ENCODE measurements at regions not wholly inside any gene's neighbourhood (a gene's known extent, or its start where the extent isn't known, plus 50 kb on each side); places are given as distances from the start of the nearest gene placed in this dataset.
"Not testable (repeated sequence)": the region's sequence is repeated elsewhere in the genome, so short reads cannot be mapped to it uniquely, and the experiment has no call there.

DNA sequence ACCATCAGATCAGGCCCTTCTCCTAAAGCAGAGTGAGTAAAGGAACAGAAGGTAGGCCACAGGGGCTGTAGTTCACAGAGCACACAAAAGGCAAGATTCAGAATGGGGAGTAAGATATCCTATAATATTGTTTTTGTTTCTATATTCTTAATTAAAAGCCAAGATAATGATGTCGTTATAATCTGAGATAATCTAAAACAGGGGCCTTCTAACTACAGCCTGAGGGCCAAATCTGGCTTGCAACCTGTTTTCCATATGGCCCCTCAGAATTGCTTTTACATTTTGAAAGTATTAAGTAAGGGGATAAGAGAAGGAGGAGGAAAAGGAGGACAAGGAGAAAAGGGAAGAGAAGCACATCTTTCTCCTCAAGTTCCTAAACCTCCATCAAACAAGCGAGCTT, 435.8 kb downstream of the CSNK1G3 start:
- H3K27ac Mint-ChIP-seq: no peak overlapping the region
- H3K9me3 Mint-ChIP-seq: peaks cover 2% of the 10 kb centered on the region
- H3K27me3 Mint-ChIP-seq: no peaks in the 10 kb centered on the region
- H3K4me1 Mint-ChIP-seq (ENCODE audit: low read depth): no peaks in the 10 kb centered on the region
- no peak overlapping the region for H3K4me3 Mint-ChIP-seq
- no peak for DNase-seq
- H3K36me3 Mint-ChIP-seq (ENCODE audit: low read depth): no peaks in the 10 kb centered on the region

DNA sequence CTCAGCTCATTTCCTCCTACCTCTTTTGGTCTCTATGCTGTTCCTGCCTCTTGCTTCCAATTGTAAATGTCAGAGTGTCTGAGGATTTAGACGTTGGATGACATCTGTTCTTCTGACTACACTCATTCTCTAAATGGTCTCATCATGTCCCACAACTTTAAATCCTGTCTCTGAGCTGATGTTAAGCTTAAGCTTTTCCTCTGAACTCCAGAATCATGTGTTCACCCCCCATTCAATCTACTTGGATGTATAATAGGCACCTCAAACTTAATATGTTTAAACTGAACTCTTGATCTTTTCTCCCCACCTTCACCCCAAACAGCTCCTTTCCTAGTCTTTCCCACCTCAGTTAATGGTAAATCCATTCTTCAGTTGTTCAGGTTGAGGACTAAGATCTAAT, 433.6 kb downstream of the CSNK1G3 start:
- Mint-ChIP-seq H3K4me1 (ENCODE audit: low read depth) (no peaks in the 10 kb centered on the region), H3K36me3 (ENCODE audit: low read depth) (no peaks in the 10 kb centered on the region), H3K9me3 (peaks cover 8% of the 10 kb centered on the region), H3K27me3 (no peaks in the 10 kb centered on the region), H3K27ac (no peak overlapping the region), H3K4me3 (no peak overlapping the region)
- DNase-seq: no peak

DNA sequence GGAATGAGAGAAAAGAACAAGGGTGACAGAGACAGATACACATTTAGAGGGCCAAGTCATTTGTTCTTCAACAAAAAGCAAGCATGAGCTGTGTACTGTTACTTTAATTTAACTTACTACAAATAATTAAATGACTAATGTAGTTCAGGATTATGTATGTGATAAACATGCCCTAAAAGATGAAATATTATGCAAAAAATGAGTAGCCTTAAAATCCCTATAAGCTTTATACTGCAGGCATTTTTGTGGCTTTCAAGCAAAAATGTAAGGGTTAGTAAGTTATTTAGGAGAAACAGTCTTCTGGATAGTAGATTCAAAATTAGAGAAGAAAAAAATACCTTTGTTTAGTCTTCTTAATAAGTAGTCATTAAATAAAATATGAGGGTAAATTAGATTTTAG, 431.2 kb downstream of the CSNK1G3 start:
- no peak overlapping the region for H3K27ac Mint-ChIP-seq
- no peaks in the 10 kb centered on the region for H3K36me3 Mint-ChIP-seq (ENCODE audit: low read depth)
- H3K4me3 Mint-ChIP-seq: no peak overlapping the region
- no peaks in the 10 kb centered on the region for H3K4me1 Mint-ChIP-seq (ENCODE audit: low read depth)
- DNase-seq: no peak
- H3K9me3 Mint-ChIP-seq: peaks cover 8% of the 10 kb centered on the region
- H3K27me3 Mint-ChIP-seq: no peaks in the 10 kb centered on the region

DNA sequence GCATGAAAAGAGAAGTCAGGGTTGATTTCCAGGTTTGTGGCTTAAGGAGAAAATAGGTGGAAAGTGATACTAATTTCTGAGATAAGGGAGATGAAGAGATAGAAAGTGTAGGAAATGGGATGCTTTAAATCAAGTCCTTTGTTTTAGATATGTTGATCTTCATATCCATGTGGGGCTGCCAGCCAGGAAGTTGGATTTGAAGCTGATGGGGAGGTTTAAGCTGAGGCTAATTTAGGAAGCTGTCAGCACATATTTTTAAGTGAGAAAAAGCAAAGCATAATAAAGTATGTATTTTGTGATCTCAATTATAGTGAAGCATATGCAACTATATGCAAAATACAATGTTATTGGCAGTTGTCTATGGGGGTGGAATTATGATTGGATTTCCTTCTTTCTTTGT, 428.4 kb downstream of the CSNK1G3 start:
- H3K27me3 Mint-ChIP-seq: no peaks in the 10 kb centered on the region
- H3K4me3 Mint-ChIP-seq: no peak overlapping the region
- H3K27ac Mint-ChIP-seq: no peak overlapping the region
- peaks cover 23% of the 10 kb centered on the region for H3K9me3 Mint-ChIP-seq
- H3K36me3 Mint-ChIP-seq (ENCODE audit: low read depth): no peaks in the 10 kb centered on the region
- no peaks in the 10 kb centered on the region for H3K4me1 Mint-ChIP-seq (ENCODE audit: low read depth)
- no peak for DNase-seq

DNA sequence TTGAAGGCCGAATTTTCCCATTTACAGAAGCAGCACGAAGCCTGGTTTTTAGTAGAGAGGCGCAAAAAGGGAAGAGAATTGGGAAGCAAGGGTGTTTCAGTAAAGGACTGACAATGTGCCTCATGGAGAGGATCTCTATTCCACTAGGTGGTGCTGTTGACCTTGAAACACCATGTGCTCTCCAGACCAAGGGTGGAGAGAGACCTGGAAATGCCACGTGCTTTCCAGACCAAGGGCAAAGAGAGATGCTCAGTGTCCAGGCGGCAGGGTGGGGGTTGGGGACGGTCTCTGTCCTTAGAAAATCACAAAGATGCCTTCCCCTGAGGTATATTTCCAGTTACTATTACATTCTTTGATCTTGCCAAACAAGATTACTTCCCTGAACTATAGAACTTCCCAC, 425.3 kb downstream of the CSNK1G3 start:
- DNase-seq: no peak
- no peak overlapping the region for H3K4me3 Mint-ChIP-seq
- no peaks in the 10 kb centered on the region for H3K36me3 Mint-ChIP-seq (ENCODE audit: low read depth)

DNA sequence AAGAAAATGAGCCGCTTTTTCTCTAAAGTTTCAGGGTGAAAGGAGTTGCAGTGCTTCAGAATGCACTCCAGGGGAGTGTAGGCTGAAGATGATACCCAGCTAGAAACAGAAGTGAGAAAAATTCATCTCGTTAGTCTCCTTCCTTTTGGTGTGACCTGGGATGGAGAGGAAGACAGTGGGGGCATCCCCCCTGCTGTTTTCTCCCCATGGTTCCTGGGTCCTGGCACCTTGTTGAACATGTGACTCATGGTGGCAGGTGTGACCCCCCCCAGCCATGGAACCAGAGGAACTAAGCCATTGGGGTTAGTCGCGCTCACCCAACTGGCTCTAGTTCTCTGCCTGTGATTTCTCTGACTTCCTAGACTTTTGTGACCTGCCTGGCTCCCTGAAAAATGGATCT, 424.6 kb downstream of the CSNK1G3 start:
- Mint-ChIP-seq H3K36me3 (ENCODE audit: low read depth) (no peaks in the 10 kb centered on the region), H3K9me3 (peaks cover 14% of the 10 kb centered on the region), H3K27me3 (no peaks in the 10 kb centered on the region), H3K27ac (no peak overlapping the region), H3K4me1 (ENCODE audit: low read depth) (no peaks in the 10 kb centered on the region), H3K4me3 (no peak overlapping the region)
- DNase-seq: no peak

More for the DNA sequence above, 425.3 kb downstream of the CSNK1G3 start:
- no peak overlapping the region for H3K27ac Mint-ChIP-seq
- H3K9me3 Mint-ChIP-seq: peaks cover 17% of the 10 kb centered on the region
- no peaks in the 10 kb centered on the region for H3K27me3 Mint-ChIP-seq
- no peaks in the 10 kb centered on the region for H3K4me1 Mint-ChIP-seq (ENCODE audit: low read depth)

DNA sequence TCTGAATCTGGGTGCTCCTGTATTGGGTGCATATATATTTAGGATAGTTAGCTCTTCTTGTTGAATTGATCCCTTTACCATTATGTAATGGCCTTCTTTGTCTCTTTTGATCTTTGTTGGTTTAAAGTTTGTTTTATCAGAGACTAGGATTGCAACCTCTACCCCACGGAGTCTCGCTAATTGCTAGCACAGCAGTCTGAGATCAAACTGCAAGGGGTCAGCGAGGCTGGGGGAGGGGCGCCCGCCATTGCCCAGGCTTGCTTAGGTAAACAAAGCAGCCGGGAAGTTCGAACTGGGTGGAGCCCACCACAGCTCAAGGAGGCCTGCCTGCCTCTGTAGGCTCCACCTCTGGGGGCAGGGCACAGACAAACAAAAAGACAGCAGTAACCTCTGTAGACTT, 421.8 kb downstream of the CSNK1G3 start:
- not testable (repeated sequence) for H3K4me3 Mint-ChIP-seq; H3K4me1 Mint-ChIP-seq (ENCODE audit: low read depth); DNase-seq; H3K36me3 Mint-ChIP-seq (ENCODE audit: low read depth); H3K27me3 Mint-ChIP-seq; H3K27ac Mint-ChIP-seq
- H3K9me3 Mint-ChIP-seq: peaks cover 16% of the 10 kb centered on the region

DNA sequence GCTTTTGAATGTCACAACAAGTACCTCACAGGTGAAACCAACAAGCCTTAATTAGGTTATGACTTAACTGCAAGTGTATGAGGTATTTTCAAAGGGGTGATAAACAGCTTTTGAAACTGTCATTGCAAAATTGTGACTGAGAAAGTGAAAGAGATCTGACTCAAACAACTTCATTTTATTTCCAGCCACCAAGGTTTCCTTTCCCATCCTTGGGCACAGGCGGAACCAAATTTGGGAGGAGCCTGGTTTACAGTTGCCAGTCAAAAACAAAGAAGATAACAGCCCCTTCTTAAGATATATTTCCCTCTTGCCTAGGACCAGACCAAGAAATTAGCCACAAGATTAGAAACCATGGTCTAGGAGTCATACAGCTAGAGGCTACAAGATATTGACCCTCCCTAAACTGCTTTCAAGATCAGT, 417.1 kb downstream of the CSNK1G3 start:
- H3K27ac Mint-ChIP-seq: no peak overlapping the region
- no peak for DNase-seq

DNA sequence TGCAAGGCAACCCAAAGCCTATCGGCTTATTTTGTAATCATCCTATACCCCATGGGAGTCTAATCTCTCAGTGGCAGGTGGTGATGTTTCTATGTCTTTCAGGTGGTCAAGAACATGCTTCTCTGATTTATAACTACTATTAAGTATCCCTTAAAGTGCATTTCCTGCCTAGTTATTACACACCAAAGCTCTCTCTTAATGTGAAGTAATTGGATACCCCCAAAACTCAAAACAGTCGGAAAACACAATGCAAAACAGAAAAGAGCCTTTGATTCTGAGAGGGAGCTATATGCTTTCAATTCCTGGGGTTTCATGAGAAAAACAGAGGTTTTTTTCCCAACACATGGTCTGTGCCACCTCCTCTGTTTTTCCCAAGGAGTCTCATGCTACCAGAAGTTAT, 416.4 kb downstream of the CSNK1G3 start:
- Mint-ChIP-seq H3K36me3 (ENCODE audit: low read depth) (no peaks in the 10 kb centered on the region), H3K27ac (no peak overlapping the region), H3K27me3 (no peaks in the 10 kb centered on the region), H3K4me3 (no peak overlapping the region), H3K9me3 (peaks cover 6% of the 10 kb centered on the region), H3K4me1 (ENCODE audit: low read depth) (no peaks in the 10 kb centered on the region)
- DNase-seq: no peak

More for the DNA sequence above, 417.1 kb downstream of the CSNK1G3 start:
- Mint-ChIP-seq H3K27me3 (no peaks in the 10 kb centered on the region), H3K9me3 (peaks cover 6% of the 10 kb centered on the region), H3K36me3 (ENCODE audit: low read depth) (no peaks in the 10 kb centered on the region), H3K4me1 (ENCODE audit: low read depth) (no peaks in the 10 kb centered on the region), H3K4me3 (no peak overlapping the region)

DNA sequence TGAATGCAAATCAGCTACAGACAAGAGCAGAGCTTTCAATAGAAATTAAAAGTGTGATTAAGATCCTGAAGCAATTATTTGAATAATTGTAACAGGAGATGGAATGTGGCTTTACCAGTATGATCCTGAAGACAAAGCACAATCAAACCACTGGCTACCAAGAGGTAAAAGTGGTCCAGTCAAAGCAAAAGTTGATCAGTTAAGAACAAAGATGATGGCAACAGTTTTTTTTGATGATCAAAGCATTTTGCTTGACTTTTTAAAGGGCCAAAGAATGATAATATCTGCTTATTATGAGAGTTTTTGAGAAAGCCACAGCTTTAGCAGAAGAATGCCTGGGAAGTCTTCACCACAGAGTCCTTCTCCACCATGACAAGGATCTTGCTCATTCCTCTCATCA, 409.2 kb downstream of the CSNK1G3 start:
- Mint-ChIP-seq H3K4me3 (no peak overlapping the region), H3K36me3 (ENCODE audit: low read depth) (no peaks in the 10 kb centered on the region), H3K27ac (no peak overlapping the region), H3K4me1 (ENCODE audit: low read depth) (no peaks in the 10 kb centered on the region), H3K9me3 (no peaks in the 10 kb centered on the region), H3K27me3 (no peaks in the 10 kb centered on the region)
- no peak for DNase-seq

DNA sequence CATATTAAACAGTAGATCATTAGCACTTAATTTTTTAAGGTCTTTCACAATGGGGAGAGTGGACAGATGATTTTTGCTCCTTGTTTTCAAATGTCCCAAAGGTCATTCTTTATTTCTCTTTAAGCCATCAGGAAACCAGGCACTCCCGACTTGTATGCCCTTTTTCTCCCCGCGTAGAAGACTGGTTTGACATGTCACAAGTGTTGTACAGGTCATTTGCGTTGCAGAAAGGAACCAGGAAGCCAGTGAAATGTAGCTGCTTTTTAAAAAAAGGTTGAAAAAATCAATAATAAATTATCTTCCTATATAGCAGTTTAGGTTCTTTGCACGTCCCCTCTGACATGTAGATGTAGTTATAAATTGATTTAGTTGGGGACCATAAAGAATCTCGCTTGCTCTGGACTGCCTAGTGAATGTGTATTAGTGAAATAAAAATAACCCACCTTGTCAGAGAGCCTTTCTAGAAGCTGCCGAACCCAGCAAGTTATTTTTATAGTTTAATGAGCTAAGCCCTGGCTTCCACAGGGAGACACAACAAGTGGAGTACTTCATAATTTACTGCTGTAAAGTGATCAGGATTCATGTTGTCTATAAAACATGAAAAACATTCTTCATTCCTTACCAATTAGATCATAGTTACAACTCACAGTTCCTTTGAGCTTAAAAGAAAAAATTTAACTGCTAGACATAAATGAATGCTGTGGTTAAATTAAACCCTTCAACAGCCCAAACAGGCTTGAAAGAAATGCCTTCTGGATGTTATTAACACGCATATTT, 404.6 kb downstream of the CSNK1G3 start:
- no peak overlapping the region for H3K27ac Mint-ChIP-seq
- peaks cover 13% of the 10 kb centered on the region for H3K9me3 Mint-ChIP-seq
- no peaks in the 10 kb centered on the region for H3K27me3 Mint-ChIP-seq
- no peaks in the 10 kb centered on the region for H3K36me3 Mint-ChIP-seq (ENCODE audit: low read depth)
- DNase-seq: no peak
- H3K4me1 Mint-ChIP-seq (ENCODE audit: low read depth): no peaks in the 10 kb centered on the region
- no peak overlapping the region for H3K4me3 Mint-ChIP-seq

DNA sequence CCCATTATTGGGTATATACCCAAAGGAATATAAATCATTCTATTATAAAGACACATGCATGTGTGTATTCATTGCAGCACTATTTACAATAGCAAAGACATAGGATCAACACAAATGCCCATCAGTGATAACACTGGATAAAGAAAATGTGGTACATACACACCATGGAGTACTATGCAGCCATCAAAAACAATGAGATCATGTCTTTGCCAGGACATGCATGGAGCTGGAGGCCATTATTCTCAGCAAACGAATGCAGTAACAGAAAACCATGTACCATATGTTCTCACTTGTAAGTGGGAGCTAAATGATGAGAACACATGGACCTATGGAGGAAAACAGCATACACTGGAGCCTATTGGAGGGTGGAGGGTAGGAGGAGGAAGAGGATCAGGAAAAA, 402.4 kb downstream of the CSNK1G3 start:
- Mint-ChIP-seq H3K36me3 (ENCODE audit: low read depth) (no peaks in the 10 kb centered on the region), H3K27ac (no peak overlapping the region), H3K4me1 (ENCODE audit: low read depth) (no peaks in the 10 kb centered on the region)

DNA sequence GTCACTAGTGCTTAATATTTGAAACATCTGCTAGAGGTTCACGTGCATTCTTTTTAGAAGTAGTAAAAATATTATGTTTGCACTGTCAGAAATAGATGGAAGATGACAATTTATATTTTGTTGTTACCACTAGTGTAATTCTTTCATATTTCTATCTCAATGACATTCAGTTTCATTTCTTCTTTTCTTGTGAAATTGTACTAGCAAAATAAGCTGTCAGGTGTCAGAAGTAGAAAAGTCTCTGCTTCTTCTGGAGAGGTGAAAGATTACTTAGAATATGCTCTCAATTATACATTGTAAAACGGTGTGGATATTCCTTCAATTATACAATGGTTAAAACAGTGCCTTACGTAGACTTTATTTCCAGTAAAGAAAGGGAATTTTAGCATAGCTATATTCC, 395.4 kb downstream of the CSNK1G3 start:
- Mint-ChIP-seq H3K9me3 (no peaks in the 10 kb centered on the region), H3K4me1 (ENCODE audit: low read depth) (no peaks in the 10 kb centered on the region), H3K36me3 (ENCODE audit: low read depth) (no peaks in the 10 kb centered on the region), H3K4me3 (no peak overlapping the region), H3K27ac (no peak overlapping the region), H3K27me3 (no peaks in the 10 kb centered on the region)
- DNase-seq: no peak

More for the DNA sequence above, 402.4 kb downstream of the CSNK1G3 start:
- Mint-ChIP-seq H3K27me3 (no peaks in the 10 kb centered on the region), H3K4me3 (no peak overlapping the region), H3K9me3 (peaks cover 13% of the 10 kb centered on the region)
- no peak for DNase-seq

DNA sequence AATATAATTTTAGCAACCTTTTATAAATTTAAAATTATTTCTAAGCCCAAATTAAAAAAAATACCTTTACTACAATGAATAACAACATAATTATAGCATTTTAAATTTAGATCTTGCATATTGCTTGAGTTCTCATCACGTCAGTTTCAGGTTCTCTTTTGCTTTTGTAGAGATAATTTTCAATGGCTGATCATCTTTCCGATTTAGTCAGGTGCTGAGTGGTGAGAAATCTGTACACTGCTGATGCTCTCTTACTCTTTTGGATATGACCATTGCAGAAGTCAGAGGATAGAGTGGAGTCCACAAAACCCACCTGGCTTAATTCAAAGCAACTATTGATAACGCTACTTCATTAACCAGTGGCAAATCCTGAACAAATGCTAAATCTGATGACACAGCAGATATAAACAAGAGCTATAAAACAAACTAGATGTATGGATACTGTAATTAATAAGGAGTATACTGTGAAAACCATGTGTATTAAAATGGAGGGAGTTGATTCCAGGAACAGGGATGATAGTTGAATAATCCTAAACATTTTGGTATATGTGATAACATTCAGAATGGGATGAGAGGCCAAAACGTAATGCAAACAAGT, 394.8 kb downstream of the CSNK1G3 start:
- Mint-ChIP-seq H3K27ac (no peak overlapping the region), H3K36me3 (ENCODE audit: low read depth) (no peaks in the 10 kb centered on the region), H3K27me3 (no peaks in the 10 kb centered on the region), H3K9me3 (no peaks in the 10 kb centered on the region), H3K4me1 (ENCODE audit: low read depth) (no peaks in the 10 kb centered on the region), H3K4me3 (no peak overlapping the region)
- DNase-seq: no peak

DNA sequence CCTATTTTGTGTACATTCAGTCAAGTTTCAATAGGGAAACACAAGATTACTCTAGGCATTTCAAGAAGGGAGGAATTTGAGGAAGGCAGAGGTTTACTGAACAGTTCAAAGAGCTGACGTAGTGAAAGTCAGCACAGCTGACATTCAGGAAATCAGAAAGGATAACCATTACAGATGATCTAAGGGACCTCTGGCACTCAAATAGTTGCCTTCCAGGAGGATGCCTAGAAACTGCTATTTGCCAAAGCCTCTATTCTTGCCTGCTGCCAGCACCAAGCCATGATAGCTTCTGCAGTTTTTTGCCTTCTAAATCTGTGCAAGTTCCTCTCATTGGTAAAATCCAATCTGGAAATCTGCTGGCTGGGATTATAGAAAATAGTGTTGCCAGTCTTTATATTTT, 373.1 kb downstream of the CSNK1G3 start:
- Mint-ChIP-seq H3K27ac (no peak overlapping the region), H3K27me3 (no peaks in the 10 kb centered on the region), H3K9me3 (no peaks in the 10 kb centered on the region), H3K4me1 (ENCODE audit: low read depth) (no peaks in the 10 kb centered on the region), H3K36me3 (ENCODE audit: low read depth) (no peaks in the 10 kb centered on the region), H3K4me3 (no peak overlapping the region)
- no peak for DNase-seq
